Neural progenitor cell (in vitro differentiated cells): ENCODE measurements at regions not wholly inside any gene's neighbourhood (a gene's known extent, or its start where the extent isn't known, plus 50 kb on each side); places are given as distances from the start of the nearest gene placed in this dataset.

ENCODE experiments used
- EZH2phosphoT487 ChIP-seq: fragments of 200-600 bp; sonication (generic); IDR thresholded peaks from 2 replicates; pipeline ENCODE4 v1.6.1; 2017; ENCODE audit warnings: antibody characterized with exemption
- TF ChIP-seq, protein P1 (sequence below): fragments of 200-600 bp; sonication (generic); IDR thresholded peaks from 2 replicates; pipeline ENCODE4 v1.5.1; 2017; ENCODE audit warnings: antibody characterized with exemption, mild to moderate bottlenecking

DNA sequence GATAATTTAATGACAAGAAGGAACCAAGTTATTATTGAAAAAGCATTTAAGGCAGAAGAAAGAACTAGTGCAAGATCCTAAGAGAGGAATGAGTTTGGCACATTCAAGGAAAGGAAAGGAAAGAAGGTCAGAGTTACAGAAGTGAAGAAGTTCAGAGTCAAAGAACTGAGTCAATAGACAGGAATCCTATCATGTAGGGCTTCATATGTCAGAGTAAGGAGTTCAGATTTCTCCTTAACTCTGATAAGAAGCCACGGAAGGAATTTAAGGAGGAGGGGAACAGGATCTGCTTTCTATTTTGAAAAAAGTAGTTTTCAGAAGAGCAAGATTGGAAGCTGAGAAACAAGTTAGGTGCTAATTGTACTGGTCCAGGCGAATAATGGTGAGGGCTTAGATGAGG lies 223.1 kb upstream of the FOXN3 start:
- TF ChIP-seq, protein P1, sequence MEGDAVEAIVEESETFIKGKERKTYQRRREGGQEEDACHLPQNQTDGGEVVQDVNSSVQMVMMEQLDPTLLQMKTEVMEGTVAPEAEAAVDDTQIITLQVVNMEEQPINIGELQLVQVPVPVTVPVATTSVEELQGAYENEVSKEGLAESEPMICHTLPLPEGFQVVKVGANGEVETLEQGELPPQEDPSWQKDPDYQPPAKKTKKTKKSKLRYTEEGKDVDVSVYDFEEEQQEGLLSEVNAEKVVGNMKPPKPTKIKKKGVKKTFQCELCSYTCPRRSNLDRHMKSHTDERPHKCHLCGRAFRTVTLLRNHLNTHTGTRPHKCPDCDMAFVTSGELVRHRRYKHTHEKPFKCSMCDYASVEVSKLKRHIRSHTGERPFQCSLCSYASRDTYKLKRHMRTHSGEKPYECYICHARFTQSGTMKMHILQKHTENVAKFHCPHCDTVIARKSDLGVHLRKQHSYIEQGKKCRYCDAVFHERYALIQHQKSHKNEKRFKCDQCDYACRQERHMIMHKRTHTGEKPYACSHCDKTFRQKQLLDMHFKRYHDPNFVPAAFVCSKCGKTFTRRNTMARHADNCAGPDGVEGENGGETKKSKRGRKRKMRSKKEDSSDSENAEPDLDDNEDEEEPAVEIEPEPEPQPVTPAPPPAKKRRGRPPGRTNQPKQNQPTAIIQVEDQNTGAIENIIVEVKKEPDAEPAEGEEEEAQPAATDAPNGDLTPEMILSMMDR: no peak
- no peak for TF ChIP-seq EZH2phosphoT487
